ENCODE measurements at regions not wholly inside any gene's neighbourhood (a gene's known extent, or its start where the extent isn't known, plus 50 kb on each side); places are given as distances from the start of the nearest gene placed in this dataset.
"Not testable (repeated sequence)": the region's sequence is repeated elsewhere in the genome, so short reads cannot be mapped to it uniquely, and the experiment has no call there.

GRCh38 chr5:174624733-174625522 is 99.5 kb upstream of the MSX2 start:
- no peak for TF ChIP-seq POLR2A (IDR thresholded peaks at IDR 0.05; ENCODE audit: low read depth, low read length)
- FAIRE-seq = no peak
- DNase-seq (ENCODE audit: insufficient read length) = no peak

- DNase-seq (ENCODE audit: insufficient read length) (no peak), FAIRE-seq (no peak)
- no peak for TF ChIP-seq POLR2AphosphoS5 (IDR thresholded peaks at IDR 0.05; ENCODE audit: low read depth, low read length)
- TF ChIP-seq POLR2A (IDR thresholded peaks at IDR 0.05; ENCODE audit: low read depth, low read length) = no peak
- TF ChIP-seq TAF1 (IDR thresholded peaks at IDR 0.05; ENCODE audit: borderline replicate concordance, low read depth, low read length) = no peak
Observed at GRCh38 chr5:174625591-174626350, 98.6 kb upstream of the MSX2 start.

GRCh38 chr5:174626369-174626920 is 97.9 kb upstream of the MSX2 start:
- FAIRE-seq (no peak), DNase-seq (ENCODE audit: insufficient read length) (no peak)
- no peak for TF ChIP-seq TAF1 (IDR thresholded peaks at IDR 0.05; ENCODE audit: borderline replicate concordance, low read depth, low read length)

GRCh38 chr5:174636094-174636493 is 88.3 kb upstream of the MSX2 start:
- TF ChIP-seq POLR2AphosphoS5 (IDR thresholded peaks at IDR 0.05; ENCODE audit: low read depth, low read length) = no peak
- TF ChIP-seq TAF1 (IDR thresholded peaks at IDR 0.05; ENCODE audit: borderline replicate concordance, low read depth, low read length) = no peak
- no peak for DNase-seq (ENCODE audit: insufficient read length)
- no peak for FAIRE-seq

GRCh38 chr5:174642816-174643405 is 81.5 kb upstream of the MSX2 start:
- no peak for FAIRE-seq

GRCh38 chr5:174644436-174644835 is 79.9 kb upstream of the MSX2 start:
- TF ChIP-seq TAF1 (IDR thresholded peaks at IDR 0.05; ENCODE audit: borderline replicate concordance, low read depth, low read length) (no peak), POLR2AphosphoS5 (IDR thresholded peaks at IDR 0.05; ENCODE audit: low read depth, low read length) (no peak), POLR2A (IDR thresholded peaks at IDR 0.05; ENCODE audit: low read depth, low read length) (no peak)
- no peak for DNase-seq (ENCODE audit: insufficient read length)
- FAIRE-seq = no peak

More at GRCh38 chr5:174642816-174643405, 81.5 kb upstream of the MSX2 start:
- DNase-seq (ENCODE audit: insufficient read length) = no peak
- no peak for TF ChIP-seq TAF1 (IDR thresholded peaks at IDR 0.05; ENCODE audit: borderline replicate concordance, low read depth, low read length)
- TF ChIP-seq POLR2AphosphoS5 (IDR thresholded peaks at IDR 0.05; ENCODE audit: low read depth, low read length) = no peak
- TF ChIP-seq POLR2A (IDR thresholded peaks at IDR 0.05; ENCODE audit: low read depth, low read length) = no peak

GRCh38 chr5:174644923-174645322 is 79.5 kb upstream of the MSX2 start:
- no peak for FAIRE-seq
- TF ChIP-seq POLR2A (IDR thresholded peaks at IDR 0.05; ENCODE audit: low read depth, low read length) (no peak), POLR2AphosphoS5 (IDR thresholded peaks at IDR 0.05; ENCODE audit: low read depth, low read length) (no peak), TAF1 (IDR thresholded peaks at IDR 0.05; ENCODE audit: borderline replicate concordance, low read depth, low read length) (no peak)
- no peak for DNase-seq (ENCODE audit: insufficient read length)

GRCh38 chr5:174645677-174646076 is 78.7 kb upstream of the MSX2 start:
- no peak for FAIRE-seq
- no peak for TF ChIP-seq TAF1 (IDR thresholded peaks at IDR 0.05; ENCODE audit: borderline replicate concordance, low read depth, low read length)
- no peak for TF ChIP-seq POLR2AphosphoS5 (IDR thresholded peaks at IDR 0.05; ENCODE audit: low read depth, low read length)
- TF ChIP-seq POLR2A (IDR thresholded peaks at IDR 0.05; ENCODE audit: low read depth, low read length) = no peak
- no peak for DNase-seq (ENCODE audit: insufficient read length)

GRCh38 chr5:174648618-174649017 is 75.8 kb upstream of the MSX2 start:
- FAIRE-seq; DNase-seq (ENCODE audit: insufficient read length): not testable (repeated sequence)

GRCh38 chr5:174649391-174649790 is 75.0 kb upstream of the MSX2 start:
- FAIRE-seq (no peak), DNase-seq (ENCODE audit: insufficient read length) (no peak)
- TF ChIP-seq POLR2A (IDR thresholded peaks at IDR 0.05; ENCODE audit: low read depth, low read length) (no peak), POLR2AphosphoS5 (IDR thresholded peaks at IDR 0.05; ENCODE audit: low read depth, low read length) (no peak), TAF1 (IDR thresholded peaks at IDR 0.05; ENCODE audit: borderline replicate concordance, low read depth, low read length) (no peak)

- DNase-seq (ENCODE audit: insufficient read length) = no peak
- TF ChIP-seq TAF1 (IDR thresholded peaks at IDR 0.05; ENCODE audit: borderline replicate concordance, low read depth, low read length) (no peak), POLR2A (IDR thresholded peaks at IDR 0.05; ENCODE audit: low read depth, low read length) (no peak), POLR2AphosphoS5 (IDR thresholded peaks at IDR 0.05; ENCODE audit: low read depth, low read length) (no peak)
- FAIRE-seq = no peak
Observed at GRCh38 chr5:174654442-174654841, 69.9 kb upstream of the MSX2 start.

GRCh38 chr5:174655351-174655750 is 69.0 kb upstream of the MSX2 start:
- FAIRE-seq (no peak), DNase-seq (ENCODE audit: insufficient read length) (no peak)

More at GRCh38 chr5:174655351-174655750, 69.0 kb upstream of the MSX2 start:
- no peak for TF ChIP-seq POLR2AphosphoS5 (IDR thresholded peaks at IDR 0.05; ENCODE audit: low read depth, low read length)
- TF ChIP-seq POLR2A (IDR thresholded peaks at IDR 0.05; ENCODE audit: low read depth, low read length) = no peak
- no peak for TF ChIP-seq TAF1 (IDR thresholded peaks at IDR 0.05; ENCODE audit: borderline replicate concordance, low read depth, low read length)

Data from GM12892 (cell line).